ENCODE measurements at regions not wholly inside any gene's neighbourhood (a gene's known extent, or its start where the extent isn't known, plus 50 kb on each side); places are given as distances from the start of the nearest gene placed in this dataset.

DNA sequence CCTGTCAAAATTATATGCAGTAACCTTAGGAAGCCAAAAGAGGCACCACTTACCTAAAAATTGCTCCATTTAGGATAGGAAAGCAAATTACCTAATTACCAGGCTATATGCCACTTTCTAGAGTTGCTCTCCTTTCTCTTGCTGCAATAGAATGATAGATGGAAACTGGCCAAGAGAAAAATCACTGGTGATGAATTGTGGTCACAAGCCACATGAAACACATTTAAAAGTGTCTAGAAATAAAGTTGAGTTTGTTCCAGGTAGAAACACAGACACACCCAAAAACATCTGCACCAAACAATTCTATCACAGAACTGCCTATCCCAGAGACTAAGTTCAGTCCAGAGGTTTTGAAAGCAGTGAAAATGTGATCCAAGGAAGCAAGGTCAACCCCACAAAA lies 337.7 kb downstream of the PCDH19 start:
- H3K4me1 ChIP-seq (ENCODE audit: control insufficient read depth, insufficient read depth, low read length) = no peaks in the 10 kb centered on the region
- ATAC-seq (no peak), DNase-seq (ENCODE audit: low read depth, low spot score) (no peak)
- POLR2A ChIA-PET = no interaction called here
- H3K4me3 ChIP-seq (ENCODE audit: low read depth in 2 of 2, low read length in 2 of 2) = no peak overlapping the region
- CTCF ChIA-PET = no interaction called here
- BruUV-seq (replicated peaks) = no TSS peak
- H3K36me3 ChIP-seq (ENCODE audit: control insufficient read depth, insufficient read depth, low read length) = no peaks in the 10 kb centered on the region
- in situ Hi-C loops (cut with HindIII; ENCODE audit: low pct_unique_long_range_greater_than_20kb, low sequenced_read_pairs) (no loop called here), intact Hi-C loops (cut with micrococcal nuclease; ENCODE audit: unreplicated experiment) (no loop called here)
- H3K27me3 ChIP-seq (ENCODE audit: control insufficient read depth, insufficient read depth, low read length) = no peaks in the 10 kb centered on the region
- no peaks in the 10 kb centered on the region for H3K9me3 ChIP-seq (ENCODE audit: control insufficient read depth, insufficient read depth, low read depth, low read length)
- no peak overlapping the region for H3K27ac ChIP-seq (ENCODE audit: low read length)
- TF ChIP-seq POLR2AphosphoS5 (IDR thresholded peaks at IDR 0.05; ENCODE audit: low read depth, low read length) (no peak), TCF7L2 (IDR thresholded peaks at IDR 0.05; ENCODE audit: low read depth, low read length) (no peak), SIN3A (IDR thresholded peaks at IDR 0.05; ENCODE audit: borderline replicate concordance, insufficient read depth, low read depth, low read length) (no peak)
- TF ChIP-seq, protein P1, sequence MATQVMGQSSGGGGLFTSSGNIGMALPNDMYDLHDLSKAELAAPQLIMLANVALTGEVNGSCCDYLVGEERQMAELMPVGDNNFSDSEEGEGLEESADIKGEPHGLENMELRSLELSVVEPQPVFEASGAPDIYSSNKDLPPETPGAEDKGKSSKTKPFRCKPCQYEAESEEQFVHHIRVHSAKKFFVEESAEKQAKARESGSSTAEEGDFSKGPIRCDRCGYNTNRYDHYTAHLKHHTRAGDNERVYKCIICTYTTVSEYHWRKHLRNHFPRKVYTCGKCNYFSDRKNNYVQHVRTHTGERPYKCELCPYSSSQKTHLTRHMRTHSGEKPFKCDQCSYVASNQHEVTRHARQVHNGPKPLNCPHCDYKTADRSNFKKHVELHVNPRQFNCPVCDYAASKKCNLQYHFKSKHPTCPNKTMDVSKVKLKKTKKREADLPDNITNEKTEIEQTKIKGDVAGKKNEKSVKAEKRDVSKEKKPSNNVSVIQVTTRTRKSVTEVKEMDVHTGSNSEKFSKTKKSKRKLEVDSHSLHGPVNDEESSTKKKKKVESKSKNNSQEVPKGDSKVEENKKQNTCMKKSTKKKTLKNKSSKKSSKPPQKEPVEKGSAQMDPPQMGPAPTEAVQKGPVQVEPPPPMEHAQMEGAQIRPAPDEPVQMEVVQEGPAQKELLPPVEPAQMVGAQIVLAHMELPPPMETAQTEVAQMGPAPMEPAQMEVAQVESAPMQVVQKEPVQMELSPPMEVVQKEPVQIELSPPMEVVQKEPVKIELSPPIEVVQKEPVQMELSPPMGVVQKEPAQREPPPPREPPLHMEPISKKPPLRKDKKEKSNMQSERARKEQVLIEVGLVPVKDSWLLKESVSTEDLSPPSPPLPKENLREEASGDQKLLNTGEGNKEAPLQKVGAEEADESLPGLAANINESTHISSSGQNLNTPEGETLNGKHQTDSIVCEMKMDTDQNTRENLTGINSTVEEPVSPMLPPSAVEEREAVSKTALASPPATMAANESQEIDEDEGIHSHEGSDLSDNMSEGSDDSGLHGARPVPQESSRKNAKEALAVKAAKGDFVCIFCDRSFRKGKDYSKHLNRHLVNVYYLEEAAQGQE (IDR thresholded peaks at IDR 0.05; ENCODE audit: insufficient read depth in 1 of 2, low read depth in 2 of 2, low read length in 1 of 2) = no peak
- TF ChIP-seq, protein P2, sequence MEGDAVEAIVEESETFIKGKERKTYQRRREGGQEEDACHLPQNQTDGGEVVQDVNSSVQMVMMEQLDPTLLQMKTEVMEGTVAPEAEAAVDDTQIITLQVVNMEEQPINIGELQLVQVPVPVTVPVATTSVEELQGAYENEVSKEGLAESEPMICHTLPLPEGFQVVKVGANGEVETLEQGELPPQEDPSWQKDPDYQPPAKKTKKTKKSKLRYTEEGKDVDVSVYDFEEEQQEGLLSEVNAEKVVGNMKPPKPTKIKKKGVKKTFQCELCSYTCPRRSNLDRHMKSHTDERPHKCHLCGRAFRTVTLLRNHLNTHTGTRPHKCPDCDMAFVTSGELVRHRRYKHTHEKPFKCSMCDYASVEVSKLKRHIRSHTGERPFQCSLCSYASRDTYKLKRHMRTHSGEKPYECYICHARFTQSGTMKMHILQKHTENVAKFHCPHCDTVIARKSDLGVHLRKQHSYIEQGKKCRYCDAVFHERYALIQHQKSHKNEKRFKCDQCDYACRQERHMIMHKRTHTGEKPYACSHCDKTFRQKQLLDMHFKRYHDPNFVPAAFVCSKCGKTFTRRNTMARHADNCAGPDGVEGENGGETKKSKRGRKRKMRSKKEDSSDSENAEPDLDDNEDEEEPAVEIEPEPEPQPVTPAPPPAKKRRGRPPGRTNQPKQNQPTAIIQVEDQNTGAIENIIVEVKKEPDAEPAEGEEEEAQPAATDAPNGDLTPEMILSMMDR (IDR thresholded peaks at IDR 0.05) = no peak

DNA sequence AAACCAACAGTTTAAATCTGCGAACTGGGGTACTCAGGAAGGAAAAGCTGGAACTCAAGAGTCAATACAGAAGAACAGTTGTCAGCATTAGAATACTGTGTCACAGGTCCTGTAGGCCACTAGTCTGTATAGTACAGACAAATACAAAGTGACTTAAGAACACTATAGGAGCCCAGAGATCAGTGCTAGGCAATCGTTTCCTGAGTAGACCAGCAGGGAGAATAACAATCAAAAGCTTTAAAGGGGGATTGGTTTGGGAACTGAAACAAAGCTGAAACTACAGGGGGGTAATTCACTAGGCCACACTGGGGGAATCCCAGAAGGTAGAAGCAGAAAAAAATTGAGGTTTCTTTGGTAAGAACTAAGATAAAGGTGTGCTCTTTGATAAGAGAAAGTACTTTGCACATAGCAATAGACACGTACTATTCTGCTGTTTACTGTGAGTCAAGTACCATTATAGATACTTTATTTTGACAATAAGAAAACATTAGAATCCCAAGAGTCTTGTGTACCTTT lies 339.7 kb downstream of the PCDH19 start:
- Histone ChIP-seq H3K4me3 (ENCODE audit: low read depth in 2 of 2, low read length in 2 of 2) (no peak overlapping the region), H3K4me1 (ENCODE audit: control insufficient read depth, insufficient read depth, low read length) (no peaks in the 10 kb centered on the region), H3K9me3 (ENCODE audit: control insufficient read depth, insufficient read depth, low read depth, low read length) (no peaks in the 10 kb centered on the region), H3K36me3 (ENCODE audit: control insufficient read depth, insufficient read depth, low read length) (no peaks in the 10 kb centered on the region), H3K27me3 (ENCODE audit: control insufficient read depth, insufficient read depth, low read length) (no peaks in the 10 kb centered on the region), H3K27ac (ENCODE audit: low read length) (no peak overlapping the region)
- intact Hi-C loops (cut with micrococcal nuclease; ENCODE audit: unreplicated experiment) (no loop called here), in situ Hi-C loops (cut with HindIII; ENCODE audit: low pct_unique_long_range_greater_than_20kb, low sequenced_read_pairs) (no loop called here)
- TF ChIP-seq, protein P2 (IDR thresholded peaks at IDR 0.05) = no peak
- TF ChIP-seq TCF7L2 (IDR thresholded peaks at IDR 0.05; ENCODE audit: low read depth, low read length) = no peak
- TF ChIP-seq, protein P1 (IDR thresholded peaks at IDR 0.05; ENCODE audit: insufficient read depth in 1 of 2, low read depth in 2 of 2, low read length in 1 of 2) = no peak
- TF ChIP-seq SIN3A (IDR thresholded peaks at IDR 0.05; ENCODE audit: borderline replicate concordance, insufficient read depth, low read depth, low read length) = no peak
- no peak for TF ChIP-seq POLR2AphosphoS5 (IDR thresholded peaks at IDR 0.05; ENCODE audit: low read depth, low read length)
- no peak for DNase-seq (ENCODE audit: low read depth, low spot score)
- no TSS peak for BruUV-seq (replicated peaks)
- ATAC-seq = no peak
- POLR2A ChIA-PET = no interaction called here
- CTCF ChIA-PET = interaction anchor here (0.6 kb wide), 1 partner anchor 343 kb away, joined by 3 read pairs; no protein-coding TSS in a partner anchor

Measured in Panc1 (cell line).